Activated CD4-positive, alpha-beta T cell treated with anti-CD3 and anti-CD28 coated beads, Interleukin-2, amount 50 U/mL, for 4 hours (primary cell): ENCODE measurements at regions not wholly inside any gene's neighbourhood (a gene's known extent, or its start where the extent isn't known, plus 50 kb on each side); places are given as distances from the start of the nearest gene placed in this dataset.
"Not testable (repeated sequence)": the region's sequence is repeated elsewhere in the genome, so short reads cannot be mapped to it uniquely, and the experiment has no call there.

Source experiments
- DNase-seq, 2 experiments: peaks; one replicate each; pipeline ENCODE4 v3.0.0-alpha.2; 2020

DNA sequence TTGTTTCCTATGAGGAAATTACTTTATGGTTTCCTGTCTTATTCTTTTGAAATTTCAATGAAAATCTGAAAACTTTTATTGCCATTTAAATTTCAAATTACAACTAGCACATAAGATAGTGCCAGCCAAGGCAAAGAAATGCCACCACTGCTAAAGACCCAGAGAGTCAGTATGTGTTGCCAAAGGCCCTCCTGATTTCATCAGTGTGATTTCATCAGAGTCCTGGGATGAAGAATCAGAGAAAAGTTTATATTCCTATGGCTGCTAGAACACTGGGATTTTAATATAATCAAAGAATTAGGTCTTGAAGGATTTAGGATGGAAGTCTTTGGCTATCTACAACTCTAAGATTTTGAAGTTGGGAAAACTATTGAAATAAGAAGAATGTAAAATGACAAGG, 434.2 kb upstream of the CCDC54 start:
- no peak for DNase-seq

DNA sequence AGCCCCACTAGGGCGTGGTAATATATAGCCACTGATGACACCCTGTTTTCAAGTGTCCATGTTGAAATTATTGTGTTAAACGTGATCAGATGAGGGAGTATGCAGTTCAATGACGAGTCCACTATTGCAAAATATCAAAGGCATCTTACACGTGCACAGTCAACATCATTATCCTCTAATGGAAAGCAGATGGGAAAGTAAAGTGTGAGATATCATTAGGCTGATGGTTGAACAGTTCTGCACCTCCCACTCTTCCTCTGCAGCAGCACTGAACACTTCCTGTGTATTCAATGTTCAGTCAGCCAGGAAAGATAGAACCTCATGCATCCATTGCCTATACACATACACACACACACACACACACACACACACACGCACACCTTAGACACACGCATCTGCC, 431.8 kb upstream of the CCDC54 start:
- DNase-seq = no peak

DNA sequence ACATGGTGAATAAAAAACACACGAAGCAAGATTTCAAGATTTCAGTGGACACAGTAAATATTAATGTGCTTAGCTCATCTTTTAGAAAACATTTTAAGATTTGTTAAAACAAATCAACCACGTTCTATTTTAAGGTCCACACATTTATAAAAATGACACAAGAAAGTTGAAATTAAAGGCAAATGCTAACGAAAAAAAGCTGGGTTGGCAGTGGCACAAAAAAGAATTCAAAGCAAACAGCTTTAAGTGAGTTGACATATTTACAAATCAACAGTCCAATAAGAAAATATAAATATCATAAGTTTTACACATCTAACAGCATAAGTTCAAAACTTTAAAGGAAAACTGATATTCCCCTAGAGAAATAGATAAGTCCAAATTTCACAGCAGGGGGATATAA, 430.4 kb upstream of the CCDC54 start:
- DNase-seq = no peak

DNA sequence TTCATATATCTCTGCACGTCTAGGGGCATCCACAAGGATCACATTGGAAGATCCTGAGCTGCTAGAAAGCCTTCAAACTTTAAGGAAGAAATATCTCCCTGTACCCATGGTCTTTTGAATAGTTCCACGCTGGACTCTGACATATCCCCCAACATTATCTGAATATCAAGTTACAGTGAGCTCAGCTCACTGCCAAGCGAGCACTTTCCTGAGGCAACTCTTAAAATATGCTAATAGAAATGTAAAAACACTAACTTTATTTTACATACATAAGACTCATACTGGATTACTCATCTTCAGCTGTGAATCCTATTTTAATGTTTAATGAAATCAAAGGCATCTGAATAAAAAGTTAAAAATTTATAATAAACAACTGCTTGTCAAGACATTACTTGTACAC, 420.2 kb upstream of the CCDC54 start:
- DNase-seq = no peak

DNA sequence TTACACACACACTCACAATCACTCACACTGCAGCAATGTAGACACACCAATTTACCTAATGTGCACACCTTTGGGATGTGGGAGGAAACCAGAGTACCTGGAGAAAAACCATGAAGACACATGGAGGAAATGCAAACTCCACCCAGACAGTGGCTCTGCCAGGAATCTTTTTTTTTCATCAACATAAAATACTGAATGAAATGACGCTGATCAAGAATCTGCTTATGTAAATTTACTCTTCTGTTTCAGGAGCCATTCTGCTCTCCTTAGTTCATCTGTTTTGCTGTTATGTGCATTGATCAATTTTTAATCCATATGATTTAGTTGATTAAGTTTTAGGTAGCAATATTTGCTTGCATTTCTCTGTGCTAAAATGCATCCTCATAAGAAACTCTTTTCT, 414.2 kb upstream of the CCDC54 start:
- no peak for DNase-seq

DNA sequence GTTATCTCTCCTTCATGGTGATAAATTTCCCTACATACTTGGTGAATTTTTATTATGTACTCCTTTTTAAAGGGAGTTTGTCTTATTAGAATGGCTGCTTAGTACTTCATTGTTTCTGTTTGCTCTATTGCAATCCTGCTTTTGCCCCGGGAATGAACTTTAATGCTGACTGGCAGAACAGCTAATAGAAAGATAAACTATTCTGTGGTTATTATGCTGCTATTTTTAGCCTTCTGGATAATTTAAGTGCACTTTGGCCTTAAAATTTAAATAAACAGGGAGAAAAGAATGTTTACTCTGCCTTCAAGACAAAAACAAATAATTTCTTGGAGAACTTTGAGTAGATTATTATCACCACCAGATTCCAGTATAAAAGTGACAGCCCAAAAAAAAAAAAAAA, 413.8 kb upstream of the CCDC54 start:
- no peak for DNase-seq

DNA sequence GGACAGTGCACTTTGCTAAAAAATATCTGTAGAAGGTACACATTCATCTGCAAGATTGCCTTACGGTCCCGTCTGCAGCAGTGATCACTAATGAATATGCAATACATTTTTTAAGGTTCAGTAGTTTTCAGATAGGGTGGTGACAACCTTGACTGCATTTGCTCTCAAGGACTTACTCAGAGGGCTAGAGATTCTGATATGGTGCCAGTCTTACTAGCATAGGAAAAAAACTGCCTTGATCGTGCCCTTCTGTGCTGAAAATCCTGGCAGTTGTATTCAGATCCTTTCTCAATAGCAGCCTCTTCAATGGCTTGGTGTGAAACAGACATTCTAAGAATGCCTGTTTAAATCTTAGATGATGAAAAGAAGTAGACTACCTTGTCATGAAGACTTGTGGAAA, 411.9 kb upstream of the CCDC54 start:
- DNase-seq = no peak

DNA sequence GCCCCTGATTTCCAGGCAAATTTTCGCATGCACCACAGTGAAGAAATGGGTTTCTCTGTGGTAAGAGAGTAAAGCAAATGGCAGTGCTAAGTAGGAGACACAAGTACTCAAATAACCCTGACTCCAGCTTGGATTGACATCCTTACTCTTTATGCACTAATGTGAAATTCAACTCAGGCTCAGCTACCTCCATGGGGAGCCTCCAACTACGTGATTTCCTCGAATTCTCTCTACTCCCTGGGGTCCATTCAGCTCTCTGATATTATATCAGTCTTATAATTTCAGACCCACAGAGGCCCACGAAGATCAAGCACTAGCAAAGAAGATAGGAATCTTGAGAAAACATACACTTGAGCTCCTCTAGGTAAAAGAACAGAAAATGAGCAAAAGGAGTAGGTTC, 407.6 kb upstream of the CCDC54 start:
- no peak for DNase-seq

DNA sequence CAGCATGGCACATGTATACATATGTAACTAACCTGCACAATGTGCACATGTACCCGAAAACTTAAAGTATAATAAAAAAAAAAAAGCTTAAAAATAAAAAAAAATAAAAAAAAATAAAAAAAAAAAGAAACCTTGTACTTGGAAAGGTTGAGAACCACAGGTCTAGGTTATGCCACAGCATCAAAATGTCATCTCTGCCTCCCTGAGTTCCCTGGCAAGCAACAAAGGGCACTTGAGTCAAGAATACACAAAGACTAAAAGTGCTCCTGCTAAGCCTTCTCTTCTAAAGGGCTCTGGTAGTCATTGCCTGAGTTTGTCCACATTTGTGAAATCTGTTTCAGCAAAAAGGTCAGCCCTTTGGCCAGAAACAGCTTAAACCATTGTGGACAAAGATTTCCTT, 395.8 kb upstream of the CCDC54 start:
- no peak for DNase-seq

DNA sequence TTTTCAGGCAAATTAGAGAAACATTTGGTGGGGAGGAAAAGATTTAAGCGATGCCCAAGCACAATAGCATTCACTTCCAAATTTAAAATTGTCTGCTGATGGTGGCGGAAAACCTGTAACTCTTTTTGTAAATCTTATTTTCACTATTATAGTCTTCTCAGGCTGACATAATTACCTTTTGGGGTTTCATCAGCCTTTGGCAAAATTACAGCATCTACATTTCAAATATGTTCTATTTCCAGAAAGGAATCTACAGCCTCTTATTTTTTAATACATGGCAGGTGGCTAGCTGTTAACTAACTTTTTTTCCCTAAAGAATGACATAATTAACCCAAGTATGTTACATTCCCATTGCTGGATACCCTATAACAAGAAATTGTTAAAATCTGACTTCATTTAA, 391.5 kb upstream of the CCDC54 start:
- no peak for DNase-seq

DNA sequence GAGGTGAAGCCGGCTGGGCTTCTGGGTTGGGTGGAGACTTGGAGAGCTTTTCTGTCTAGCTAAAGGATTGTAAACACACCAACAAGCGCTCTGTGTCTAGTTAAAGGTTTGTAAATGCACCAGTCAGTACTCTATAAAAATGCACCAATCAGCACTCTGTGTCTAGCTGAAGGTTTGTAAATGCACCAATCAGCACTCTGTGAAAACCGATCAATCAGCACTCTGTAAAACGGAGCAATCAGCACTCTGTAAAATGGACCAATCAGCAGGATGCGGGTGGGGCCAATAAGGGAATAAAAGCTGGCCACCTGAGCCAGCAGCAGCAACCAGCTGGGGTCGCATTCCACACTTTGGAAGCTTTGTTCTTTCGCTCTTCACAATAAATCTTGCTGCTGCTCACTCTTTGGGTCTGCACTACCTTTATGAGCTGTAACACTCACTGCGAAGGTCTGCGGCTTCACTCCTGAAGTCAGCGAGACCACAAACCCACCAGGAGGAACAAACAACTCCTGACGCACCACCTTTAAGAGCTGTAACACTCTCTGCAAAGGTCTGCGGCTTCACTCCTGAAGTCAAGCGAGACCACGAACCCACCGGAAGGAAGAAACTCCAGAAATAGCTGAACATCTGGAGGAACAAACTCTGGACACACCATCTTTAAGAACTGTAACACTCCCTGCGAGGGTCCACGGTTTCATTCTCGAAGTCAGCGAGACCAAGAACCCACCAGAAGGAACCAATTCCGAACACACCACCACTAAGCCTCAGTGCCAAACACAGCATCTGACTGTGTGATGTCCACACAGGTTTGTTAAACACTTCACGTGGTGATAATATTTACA, 378.2 kb upstream of the CCDC54 start:
- not testable (repeated sequence) for DNase-seq

DNA sequence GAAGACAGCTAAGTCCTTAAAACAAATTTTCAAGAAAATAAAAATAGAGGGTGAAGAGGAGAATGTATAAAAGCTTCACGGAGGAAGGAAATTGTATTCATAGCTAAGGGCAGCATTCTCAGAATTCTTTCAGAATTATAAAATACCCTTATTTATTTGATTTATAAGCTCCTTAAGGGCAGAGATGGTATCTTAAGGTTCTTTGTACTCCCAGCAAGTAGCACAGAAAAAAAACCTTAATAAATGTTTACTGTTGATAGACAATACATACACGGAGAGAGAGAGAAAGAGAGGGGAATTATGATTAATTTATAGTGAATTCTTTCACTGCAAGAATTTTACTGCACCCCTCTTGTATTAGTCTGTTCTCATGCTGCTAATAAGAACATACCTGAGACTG, 375.6 kb upstream of the CCDC54 start:
- DNase-seq = no peak

DNA sequence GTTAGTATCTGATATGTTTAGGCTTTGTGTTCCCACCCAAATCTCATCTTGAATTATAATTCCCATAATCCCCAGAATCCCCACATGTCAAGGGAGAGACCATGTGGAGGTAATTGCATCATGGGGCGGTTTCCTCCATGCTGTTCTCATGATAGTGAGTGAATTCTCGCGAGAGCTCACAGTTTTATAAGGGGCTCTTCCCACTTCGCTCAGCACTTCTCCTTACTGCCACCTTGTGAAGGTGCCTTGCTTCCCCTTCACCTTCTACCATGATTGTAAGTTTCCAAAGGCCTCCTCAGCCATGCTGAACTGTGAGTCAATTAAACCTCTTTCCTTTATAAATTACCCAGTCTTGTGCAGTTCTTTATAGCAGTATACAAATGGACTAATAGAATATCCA, 371.9 kb upstream of the CCDC54 start:
- not testable (repeated sequence) for DNase-seq

DNA sequence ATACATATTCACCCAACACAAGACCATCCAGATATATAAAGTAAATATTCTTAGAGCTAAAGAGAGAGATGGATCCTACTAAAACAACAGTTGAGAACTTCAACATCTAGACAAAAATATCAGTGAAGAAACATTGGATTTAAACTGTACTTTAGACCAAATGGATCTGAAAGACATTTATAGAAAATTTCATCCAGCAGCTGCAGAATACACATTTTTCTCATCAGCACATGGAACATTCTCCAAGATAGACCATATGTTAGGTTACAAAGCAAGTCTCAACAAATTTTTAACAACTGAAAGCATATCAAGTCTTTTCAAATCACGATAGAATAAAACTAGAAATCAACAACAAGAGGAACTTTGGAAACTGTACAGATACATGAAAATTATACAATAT, 369.0 kb upstream of the CCDC54 start:
- DNase-seq = no peak

DNA sequence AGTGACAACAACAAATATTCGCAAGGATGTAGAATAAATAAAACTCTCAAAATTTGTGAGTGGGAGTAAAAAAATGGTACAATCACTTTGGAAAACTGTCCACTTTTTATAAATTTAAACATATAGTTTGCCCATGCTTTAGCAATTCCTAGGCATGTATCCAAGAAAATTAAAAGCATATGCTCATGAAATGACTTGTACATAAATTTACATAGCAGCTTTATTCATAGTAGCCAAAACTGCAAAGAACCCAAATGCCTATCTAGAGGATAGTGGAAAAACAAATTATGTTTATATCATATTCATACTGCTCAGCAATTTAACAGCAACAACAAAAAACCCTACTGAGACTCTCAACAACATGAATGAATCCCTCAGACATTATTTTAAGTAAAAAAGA, 363.6 kb upstream of the CCDC54 start:
- no peak for DNase-seq

DNA sequence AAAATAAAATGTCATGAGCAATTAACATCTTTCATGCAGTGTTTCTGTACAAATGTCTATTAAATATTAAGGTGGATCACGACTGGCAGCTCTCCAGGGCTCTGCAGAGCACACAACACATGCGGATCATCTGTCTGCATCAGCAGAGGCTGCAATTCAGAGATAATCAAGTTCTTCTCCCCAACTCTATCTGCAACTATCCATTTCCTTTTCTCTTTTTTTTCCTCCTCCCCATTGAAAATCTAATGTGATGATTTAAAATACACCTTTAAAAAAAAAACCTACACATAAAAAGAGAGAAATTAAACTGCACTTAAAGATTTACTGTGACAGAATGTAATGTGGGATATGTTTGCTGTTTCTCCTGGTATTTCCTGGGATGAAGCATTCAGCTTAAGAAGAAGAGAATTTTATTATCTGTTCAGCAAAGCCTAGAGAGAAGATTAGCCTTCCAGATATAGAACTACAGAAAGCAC, 352.6 kb upstream of the CCDC54 start:
- DNase-seq = no peak

DNA sequence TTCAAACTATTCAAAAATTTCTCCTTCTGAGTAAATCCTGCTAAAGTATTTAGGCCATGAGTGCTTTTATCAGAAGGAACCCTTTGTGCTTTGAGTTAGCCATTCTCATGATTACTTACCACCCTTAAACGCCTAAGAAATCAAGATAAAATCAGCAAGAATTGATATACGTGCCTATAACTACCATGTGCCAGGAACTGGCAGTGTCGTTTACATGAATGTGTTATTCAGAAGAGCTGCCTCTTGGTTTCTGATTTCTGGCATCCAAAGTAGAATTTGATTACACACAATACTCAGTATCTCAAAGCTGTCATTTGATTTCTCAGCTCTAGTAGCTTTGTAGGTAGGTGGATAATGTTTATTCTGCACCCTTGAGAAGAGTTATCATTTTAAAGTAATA, 351.3 kb upstream of the CCDC54 start:
- DNase-seq = no peak

DNA sequence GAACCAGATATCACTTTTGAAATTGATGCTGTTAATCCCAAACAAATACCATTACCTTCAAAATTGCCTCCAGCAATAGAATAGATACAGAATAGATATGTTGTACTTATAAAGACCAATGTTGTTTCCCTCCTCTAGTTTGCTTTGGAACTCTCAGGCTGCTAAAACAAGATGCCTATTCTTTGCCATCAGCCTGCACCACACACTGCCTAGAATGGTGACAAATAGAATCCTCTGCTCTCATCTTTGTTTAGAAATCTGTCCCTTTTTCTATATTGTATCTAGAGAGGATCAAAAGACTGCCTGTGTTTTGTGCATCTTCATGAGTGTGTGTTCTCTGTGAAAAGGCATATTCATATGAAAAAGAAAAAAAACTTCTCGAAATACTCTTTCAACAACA, 349.2 kb upstream of the CCDC54 start:
- DNase-seq = no peak

DNA sequence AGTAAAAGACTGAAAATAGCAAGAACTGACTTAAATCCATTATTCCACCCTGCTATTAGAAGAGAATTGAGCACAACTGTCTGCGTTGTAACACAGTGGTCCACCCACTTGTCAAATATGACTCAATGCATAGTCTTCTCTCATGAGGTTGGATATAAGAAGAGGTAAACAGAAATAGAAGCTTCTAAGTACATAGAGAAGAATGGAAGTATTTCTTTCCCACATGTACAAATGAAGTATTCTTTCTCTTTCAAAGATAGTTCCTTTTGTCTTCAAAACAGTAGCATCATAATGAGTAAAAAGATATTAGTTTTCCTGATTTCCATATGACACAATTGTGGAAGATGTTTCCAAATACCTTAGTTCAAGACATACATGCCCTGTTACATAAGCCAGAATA, 348.6 kb upstream of the CCDC54 start:
- no peak for DNase-seq

DNA sequence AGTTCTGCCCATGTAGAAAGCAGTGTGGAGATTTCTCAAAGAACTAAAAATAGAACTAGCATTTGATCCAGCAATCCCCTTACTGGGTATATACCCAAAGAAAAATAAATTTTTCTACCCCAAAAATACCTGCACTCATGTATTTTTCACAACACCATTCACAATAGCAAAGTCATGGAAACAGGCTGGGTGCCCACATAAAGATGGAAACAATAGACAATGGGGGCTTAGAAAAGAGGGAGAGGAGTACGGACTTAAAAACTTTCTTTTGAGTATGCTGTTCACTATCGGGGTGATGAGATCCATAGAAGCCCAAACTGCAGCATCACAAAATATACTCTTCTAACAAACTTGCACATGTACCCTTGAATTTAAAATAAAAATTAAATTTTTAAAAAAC, 345.1 kb upstream of the CCDC54 start:
- DNase-seq = no peak

DNA sequence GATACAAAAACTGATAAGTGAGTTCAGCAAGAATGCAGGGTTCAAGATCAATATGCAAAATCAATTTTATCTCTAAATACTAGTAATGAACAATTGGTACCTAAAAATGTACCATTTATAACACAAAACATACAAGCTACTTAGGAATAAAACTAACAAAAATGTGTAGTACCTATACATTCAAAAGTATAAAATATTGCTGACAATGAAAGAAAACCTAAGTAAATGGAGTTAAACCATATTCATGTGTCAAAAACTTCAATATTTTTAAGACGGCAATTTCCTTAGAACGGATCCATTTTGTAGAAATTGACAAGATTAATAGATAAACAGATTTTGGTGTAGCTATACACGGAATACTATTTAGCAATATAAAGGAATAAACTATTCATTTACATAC, 343.1 kb upstream of the CCDC54 start:
- DNase-seq = no peak

DNA sequence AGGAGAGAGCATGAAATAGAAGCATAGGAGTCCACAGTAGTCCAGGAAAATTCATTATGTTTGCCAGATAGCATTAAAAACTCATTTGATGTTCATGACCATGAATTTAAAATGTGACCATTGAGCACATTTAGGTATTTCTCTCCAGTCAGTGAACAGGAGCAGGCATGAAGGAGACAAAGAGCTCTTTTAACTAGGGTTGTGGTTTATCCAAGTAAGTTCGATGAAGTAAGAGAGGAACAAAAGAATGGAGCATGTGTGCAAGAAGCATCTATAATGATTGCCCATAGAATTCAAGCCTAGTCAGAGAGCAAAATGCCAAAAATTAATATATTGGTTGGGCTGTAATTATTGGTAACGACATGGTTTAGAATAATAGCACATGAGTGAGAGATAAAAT, 342.1 kb upstream of the CCDC54 start:
- no peak for DNase-seq

DNA sequence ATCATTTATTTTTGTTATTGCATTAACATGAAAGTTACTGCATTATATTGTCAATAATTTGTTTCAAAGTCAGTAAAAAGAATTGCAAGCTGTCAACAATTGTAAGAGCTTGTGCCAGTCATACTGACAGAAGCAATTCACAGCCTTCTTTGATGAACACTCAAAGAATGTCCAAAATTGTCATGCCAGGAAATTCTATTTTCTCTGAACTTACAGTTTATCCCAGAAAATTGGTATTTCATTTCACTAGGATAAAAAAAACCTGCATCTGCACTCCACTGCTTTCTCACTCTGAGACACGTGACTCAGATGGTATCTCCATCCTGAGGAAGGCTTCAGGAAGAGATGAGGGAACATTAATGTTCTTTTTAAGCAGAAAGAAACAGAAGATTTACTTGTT, 332.6 kb upstream of the CCDC54 start:
- DNase-seq = no peak

DNA sequence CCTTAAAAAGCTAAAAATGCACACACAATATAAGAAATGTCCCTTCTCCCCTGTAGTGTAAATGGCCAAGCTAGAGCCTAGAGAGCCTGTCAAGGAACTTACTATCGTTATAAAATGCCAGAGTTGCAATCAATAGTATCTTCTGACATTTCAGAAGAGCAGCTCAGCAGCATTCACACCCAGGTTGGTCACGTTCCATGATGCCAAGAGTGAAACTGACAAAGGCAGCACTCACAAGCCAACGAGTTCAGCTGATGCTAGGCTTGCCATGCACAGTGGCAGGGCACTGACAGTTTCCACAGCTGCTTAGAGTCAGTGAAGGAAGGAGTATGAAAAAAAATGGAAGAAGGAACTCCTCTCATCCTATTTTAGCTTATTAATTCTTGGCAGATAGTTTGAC, 331.4 kb upstream of the CCDC54 start:
- no peak for DNase-seq
